Stimulated activated CD4-positive, alpha-beta T cell treated with anti-CD3 and anti-CD28 coated beads, Interleukin-1b, Interleukin-23, amount 100 ng/mL, for 48 hours (primary cell): ENCODE measurements at regions not wholly inside any gene's neighbourhood (a gene's known extent, or its start where the extent isn't known, plus 50 kb on each side); places are given as distances from the start of the nearest gene placed in this dataset.

Experiments used
- DNase-seq: peaks from one replicate; pipeline ENCODE4 v3.0.0-alpha.2; 2020

DNA sequence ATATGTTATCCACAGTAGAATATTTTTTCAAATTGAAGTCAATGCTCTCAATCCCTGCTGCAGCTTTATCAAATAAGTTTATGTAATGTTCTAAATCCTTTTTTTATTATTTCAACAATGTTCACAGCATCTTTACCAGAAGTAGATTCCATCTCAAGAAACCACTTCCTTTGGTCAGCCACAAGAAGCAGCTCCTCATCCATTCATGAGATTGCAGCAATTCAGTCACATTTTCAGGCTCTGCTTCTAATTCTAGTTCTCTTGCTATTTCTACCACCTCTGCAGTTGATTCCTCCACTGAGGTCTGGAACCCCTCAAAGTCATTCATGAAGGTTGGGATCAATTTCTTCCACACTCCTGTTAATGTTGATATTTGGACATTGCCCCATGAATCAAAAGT, 2301.3 kb upstream of the TENM3 start:
- DNase-seq: no peak

DNA sequence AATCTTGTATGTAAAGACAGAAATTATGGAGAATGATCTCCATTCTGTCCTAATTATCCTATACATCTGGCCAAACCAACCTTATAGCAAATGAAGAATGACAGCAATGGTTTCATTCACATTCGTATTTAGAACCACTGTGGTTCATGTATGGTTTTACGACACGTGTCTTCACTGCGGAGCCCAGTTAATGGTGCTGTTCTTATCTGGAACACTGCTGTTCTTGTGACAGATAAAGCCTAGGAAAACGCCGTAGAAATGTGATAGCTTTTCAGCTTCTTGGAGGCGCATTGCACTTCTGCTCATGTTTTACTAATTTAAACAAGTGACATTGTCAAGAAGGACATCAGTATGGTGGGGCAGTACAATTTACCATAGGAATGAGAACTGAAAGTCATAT, 2266.4 kb upstream of the TENM3 start:
- DNase-seq: no peak

DNA sequence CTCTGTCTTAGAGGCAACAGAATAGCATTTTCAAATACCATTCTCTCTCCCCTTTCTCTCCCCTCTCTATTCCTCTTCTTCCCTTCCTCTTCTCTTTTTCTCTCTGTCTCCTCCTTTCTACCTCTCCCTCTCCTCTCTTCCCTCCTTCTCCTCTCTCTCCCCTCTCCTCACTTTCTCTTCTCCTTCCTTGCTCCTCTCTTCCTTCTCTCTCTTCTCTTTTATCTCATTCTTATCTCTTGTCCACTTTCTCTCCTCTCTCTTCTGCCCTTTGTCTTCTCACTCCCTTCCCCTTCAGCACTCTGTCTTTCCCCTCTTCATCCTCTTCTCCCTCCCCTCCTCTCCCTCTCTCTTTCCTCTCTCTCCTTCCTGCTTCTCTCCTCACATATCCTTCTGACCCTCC, 2265.8 kb upstream of the TENM3 start:
- DNase-seq: no peak

DNA sequence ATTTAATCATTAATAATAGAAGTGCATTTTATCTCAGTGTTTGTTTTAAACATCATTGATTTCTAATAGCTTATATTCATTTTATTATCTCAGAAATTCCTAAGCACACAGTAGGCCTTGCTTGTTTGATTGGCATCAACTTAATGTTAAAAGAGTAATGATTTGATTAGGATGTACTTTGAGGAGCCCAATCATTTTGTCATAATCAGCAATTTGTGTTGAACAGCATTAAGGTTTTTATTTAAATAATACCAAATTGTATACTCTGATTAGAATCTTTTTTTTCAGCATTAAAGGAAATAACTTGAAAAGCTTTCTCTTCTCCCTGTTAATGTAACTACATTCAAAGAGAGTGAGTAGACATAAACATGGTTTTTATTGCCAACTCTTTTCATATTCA, 2262.0 kb upstream of the TENM3 start:
- DNase-seq: no peak

DNA sequence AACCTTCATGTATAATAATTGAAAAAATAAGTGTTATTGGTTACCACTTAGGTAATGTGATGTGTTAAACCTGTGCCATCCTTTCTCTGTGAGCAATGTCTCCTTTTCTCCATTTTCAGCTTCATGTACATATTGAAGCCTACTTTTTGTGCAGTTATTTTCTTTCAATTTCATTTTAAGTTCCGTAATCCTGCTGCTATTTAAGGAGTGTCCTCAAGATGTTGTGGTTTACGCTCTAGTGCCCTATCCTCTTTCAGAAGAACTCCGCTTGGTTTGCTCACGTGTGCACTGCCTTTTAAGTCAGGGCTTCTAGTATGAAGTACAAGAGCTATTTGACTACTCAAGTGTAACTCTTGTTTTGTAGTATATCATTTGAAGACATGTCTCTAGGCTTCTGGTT, 2253.2 kb upstream of the TENM3 start:
- DNase-seq: no peak

DNA sequence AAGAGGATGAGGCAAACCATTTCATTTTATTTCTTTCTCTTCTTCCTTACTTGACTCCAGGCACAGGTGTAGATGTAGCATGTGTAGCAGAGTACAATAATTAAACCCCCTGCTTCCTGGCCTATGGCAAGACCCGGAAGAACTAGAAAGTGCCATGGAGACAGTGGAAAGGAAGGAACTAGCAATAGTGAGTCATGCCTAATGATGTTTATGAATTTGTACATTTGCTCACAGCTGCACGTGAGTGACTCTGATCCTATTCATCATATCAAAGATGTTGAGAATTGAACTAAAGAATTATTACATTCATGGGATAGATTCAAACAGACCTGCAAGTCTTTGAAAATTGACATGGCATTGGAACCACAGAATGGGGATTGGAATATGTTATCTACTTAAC, 2233.9 kb upstream of the TENM3 start:
- no peak for DNase-seq

DNA sequence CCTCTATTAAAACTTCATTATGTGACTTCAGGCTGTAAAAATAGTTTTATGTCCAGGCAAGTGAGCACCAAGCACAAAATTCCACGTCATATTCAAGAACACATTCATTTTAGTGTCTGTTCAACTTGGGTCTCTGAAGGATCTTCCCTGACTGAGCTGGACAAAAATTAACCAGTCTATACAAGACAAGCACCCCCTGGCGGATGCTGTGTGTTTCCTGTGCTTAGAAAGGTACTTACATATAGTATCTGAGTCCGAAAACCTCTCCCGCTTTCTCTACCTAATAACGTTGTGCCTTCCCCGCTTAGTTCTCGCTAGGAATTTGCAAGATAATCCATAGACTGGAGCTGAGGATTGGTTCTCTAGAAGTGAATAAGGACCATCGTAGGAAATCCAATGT, 2214.5 kb upstream of the TENM3 start:
- no peak for DNase-seq

DNA sequence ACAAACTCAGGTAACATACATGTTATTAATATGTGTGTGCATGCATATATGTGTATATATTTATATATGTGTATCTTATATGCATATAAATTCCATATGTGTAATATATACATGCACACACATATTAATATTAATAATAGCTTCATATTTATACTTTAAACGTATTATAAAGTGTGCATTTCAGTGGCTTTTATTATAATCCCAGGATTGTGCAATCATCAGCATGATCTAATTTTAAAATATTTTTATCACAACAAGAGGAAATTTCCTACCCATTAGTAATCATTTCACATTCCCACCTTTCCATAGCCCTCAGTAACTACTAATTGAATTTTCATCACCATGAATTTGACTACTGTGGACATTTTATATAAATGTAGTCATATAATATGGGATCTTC, 2211.9 kb upstream of the TENM3 start:
- no peak for DNase-seq

DNA sequence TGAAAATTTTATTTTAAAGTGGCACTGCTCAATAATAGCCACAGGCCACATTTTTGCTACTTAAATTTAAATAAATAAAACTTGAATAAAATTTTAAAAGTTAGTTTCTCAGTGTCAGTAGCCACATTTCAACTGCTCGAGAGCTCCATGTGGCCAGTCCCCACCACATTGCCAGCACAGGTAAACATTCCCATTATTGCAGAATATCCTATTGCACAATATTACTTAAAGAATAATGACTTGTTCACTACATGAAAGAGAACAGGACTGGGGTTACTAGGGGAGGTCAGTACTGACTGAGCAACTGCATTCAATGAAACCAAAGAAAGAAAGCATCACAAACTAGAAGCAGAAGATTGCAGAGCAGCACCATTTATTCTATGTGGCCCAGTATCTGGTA, 2201.6 kb upstream of the TENM3 start:
- DNase-seq: no peak

DNA sequence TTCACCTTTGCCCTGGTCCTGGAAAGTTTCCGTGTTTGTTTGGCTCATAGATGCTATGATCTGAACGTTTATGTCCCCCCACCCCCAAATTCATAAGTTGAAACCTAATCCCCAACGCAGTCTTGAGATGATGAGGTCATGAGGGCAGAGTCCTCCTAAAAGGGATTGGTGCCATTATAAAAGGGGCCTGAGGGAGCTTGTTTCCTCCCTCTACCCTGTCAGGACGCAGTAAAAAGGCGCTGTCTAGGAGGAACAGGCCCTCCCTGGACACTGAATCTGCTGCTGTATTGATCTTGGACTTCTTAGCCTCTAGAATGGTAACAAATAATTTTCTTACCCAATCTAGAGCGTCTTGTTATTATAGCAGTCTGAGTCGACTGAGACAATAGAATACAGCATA, 2190.6 kb upstream of the TENM3 start:
- no peak for DNase-seq

DNA sequence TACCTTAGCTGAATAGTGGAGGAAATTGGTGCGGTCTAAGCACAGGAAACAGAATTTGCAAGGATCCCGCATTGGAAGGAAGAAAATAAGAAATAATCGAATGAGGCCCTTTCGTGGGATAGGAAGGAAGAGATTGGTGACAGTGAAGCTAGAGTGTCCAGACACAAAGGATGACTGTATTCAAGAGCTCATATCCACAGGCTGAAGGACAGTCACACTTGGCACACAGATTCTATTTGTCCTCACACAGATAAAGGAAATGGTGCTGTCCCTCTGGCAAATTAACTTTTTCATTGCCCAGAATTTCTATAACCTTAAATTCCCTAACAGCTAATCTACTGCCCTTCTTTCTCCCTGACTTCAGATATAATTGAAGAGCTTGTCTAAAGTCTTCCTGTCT, 2188.9 kb upstream of the TENM3 start:
- no peak for DNase-seq

DNA sequence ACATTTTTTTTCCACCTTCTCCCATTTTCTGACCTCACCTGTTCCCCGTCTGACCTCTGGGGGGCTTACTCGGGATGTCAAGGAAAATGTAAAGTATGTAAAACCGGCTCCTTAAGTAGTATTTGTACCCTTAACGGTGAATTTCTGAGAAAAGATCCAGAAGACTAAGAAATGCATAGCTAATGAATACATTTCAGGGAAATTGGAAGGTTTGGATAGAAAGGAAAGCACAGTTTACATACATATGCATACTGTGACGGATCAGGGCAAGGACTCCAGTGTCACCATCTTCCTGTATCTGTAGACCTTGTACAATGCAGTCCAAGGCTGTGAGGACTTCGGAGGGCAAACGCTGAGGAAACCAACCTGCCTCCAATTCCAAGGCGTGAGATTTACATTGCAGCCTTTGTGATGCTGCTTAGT, 2185.9 kb upstream of the TENM3 start:
- DNase-seq: no peak

DNA sequence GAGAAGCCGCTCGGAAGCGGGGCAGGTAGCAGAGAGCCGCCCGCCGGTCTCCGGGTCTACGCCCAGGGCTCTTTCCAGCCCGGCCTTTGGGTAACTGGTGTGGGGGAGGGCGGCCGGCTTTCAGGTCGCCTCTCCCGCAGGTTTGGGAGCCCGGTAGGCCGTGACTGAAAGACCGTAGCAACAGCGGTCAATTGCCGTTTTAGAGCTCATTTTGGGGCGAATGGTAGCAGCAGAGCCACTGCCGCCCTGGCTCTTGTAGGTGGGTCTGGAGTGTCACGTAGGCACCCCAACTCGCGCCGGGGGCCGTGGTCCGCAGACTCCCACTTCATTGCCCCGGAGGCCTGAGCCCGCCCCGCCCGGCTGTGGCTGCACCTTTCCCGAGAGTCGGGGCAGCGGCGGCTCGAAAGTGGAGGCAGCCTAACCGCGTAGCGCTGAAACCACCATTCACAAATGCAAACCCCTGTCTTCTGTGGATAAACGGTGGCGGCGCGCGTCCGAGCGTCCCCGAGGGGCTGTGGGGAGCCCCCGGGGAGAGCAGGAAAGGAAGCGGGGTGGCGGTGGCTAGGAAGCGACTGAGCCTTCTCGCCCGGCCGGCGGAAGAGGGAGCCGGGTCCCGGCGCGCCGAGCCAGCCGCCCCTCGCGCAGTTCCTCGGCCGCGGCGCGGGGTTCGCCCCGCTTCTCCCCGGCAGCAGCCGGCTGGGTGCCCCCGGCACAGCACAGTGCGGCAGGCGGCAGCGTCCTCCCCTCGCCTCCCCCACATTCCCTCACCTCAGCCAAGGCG, 2185.1 kb upstream of the TENM3 start:
- no peak for DNase-seq

DNA sequence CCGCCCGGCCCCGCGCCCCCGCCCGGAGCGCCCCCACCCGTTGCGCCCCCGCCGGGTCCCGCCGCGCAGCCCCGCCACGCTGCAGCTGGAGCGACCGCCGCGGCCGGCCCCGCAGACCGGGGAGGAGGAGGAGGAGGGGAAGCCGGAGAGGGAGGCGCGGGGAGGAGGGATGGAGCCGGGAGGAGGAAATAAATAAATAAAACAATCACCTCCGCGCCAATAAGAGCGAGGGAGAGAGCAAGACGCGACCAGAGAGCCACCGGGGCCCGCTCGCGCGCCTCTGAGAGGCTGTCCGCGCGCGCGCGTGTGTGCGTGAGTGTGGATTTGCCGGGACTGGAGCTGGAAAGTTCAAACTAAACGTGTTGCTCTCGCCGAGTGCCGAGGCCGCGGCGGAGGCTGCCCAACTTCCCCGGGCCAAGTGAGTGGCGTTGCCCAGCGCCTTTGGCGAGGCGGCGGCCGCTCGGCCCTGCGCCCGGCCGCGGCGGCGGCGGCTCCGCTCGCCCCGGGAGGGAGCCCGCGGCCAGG, 2184.4 kb upstream of the TENM3 start:
- DNase-seq: no peak

DNA sequence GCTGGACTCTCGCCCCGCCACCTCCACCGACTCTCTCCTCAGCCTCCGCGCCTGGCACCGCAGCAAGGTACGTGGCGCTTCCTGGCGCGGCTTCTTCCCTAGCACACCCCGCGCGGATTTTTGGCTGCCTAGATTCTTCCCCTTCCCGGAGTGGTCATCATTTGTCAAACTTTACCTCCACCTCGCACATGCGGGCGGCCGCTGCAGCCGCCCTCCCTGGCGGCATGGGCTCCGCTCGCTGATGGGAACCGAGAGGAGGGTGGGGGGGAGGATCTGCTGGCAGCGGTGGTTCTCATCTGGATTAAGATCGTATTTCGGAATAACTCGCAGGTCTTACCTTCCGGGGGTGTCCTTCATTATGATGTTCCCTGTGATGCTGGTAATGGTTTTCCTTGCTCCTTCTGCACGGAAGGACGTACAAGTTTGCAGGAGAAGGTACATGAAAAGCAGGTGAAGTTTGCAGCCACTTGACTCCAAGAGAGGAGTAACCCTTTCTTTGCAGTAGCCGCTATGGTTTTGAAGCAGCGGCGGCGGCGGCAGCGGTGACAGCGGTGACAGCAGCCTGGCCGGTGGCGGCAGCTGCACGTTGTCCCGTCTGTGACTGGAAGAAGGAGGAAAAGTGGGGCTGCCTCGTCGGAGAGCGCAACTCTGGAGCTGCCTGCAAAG, 2183.9 kb upstream of the TENM3 start:
- DNase-seq: no peak

DNA sequence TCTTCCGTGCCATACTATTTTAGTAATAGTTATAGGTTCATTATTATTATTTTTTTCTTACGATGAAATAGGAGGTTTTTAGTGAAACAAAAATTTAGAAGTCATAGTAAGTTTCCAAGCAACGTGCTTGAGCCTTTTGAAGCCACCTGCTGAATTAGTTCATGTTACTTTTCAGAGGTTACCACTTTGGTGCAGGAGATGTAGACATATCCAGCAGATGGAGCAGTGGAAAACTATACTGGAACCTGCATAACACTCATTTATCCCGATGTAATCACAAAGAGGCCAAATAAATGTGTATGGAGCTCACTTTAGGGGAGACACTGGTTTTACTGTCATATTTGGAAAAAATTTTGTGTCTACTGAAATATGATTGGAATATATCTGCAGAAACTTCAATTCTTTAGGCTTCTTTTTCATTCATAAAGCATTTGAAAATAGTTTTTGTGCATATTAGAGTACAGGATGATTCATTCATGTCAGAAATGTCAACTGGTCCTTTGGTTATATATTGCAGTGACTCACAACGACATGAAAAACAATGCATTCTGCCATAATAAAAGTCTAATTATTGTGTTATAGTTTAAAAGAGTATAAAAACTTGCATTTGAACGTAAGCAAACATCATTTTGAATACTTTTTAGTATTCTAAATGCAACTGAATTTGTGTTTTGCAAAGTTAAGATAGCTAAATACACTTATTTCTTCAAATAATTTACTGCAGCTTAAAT, 2182.9 kb upstream of the TENM3 start:
- DNase-seq: no peak

DNA sequence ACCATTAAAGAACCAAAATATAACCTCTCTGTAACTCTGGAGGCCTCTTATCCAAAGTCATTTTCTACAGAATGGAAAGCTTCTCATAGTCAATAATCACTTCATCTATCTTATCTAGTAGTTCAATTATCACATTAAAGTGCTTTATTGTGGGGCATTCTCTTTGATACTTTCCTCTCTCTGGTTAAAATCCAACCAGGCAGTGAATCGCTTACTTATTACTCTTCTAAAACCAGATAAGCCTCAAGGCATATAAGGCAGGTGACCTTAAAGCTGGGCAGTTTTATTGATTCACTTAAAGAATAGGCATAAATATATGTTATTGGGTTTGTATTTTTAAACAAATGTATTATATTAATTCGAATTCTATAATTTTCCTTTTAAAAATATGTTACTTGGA, 2162.1 kb upstream of the TENM3 start:
- no peak for DNase-seq

DNA sequence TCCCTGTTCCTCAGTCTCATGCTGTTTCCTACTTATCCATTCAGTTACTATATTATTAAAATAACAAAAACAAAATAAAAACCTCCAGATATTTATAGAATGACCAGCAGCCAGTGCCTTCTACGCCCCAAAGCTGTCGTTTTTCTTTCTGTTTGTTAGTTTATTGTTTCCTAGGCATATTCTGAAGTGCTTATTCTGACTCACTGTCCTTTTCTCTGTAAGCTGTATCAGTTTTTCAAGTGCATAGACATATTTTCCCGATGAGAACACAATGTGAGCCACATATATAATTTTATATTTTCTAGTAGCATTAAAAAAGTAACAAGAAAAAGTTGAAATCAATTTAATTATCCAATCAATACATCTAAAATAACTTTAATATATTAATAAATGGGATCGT, 2158.6 kb upstream of the TENM3 start:
- DNase-seq: no peak

DNA sequence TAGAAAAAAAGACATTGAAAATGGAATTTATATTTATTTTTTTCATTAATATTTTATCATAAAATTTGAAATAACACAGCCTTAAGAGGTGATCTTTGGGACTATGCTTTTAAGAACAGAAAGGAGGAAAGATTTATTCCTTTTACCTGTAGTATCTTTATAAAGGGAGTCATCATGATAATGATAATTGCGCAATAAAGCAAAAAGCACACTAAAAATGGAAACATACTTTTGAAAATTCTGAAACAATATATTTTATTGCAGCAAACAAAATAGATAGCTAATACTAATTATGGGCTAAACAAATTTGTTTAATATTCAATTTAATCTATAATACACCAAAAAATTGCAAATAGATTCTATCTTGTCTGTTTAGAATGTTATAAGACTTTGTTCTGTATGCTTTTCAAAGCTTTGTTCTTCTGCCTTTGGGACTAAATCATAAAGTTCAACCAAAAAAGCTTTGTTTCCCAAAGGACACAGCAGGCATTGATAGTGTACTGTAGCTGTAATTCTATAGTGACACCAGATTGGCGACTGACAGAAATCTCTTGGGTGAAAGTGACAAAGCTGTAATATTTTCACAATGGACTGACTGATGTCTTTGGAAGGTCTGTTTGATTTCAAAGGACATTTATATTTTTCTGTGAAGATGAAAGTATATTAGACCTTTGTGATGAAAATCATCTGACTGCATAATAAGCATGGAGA, 2156.6 kb upstream of the TENM3 start:
- DNase-seq: no peak

DNA sequence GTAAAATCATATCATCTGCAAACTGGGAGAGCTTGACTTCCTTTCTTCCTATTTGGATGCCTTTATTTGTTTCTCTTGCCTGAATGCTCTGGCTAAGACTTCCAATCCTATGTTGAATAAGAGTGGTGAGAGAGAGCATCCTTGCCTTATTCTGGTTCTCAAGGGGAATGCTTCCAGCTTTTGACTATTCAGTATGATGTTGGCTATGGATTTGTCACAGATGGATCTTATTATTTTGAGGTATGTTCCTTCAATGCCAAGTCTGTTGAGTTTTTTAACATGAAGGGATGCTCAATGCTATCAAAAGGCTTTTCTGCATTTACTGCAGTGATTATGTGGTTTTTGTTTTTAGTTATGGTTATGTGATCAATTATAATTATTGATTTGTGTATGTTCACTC, 2144.6 kb upstream of the TENM3 start:
- no peak for DNase-seq

DNA sequence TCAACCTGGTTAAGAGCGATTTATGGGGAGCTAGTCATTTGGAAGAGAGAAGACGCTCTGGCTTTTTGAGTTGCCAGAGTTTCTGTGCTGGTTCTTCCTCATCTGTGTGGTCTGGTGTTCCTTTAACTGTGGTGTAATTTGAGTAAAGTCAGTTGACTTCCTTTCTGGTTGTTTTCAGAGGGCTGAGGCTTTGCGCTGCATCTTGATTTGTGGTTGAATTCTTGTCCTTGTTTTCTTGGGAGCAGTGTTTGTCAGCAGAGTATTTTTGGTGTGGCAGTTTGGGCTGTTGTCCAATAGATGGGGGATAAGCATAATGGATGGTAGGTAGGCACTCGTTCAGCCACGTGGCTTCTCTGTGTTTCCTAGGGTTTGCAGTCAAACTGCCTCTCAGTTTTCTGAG, 2143.2 kb upstream of the TENM3 start:
- no peak for DNase-seq

DNA sequence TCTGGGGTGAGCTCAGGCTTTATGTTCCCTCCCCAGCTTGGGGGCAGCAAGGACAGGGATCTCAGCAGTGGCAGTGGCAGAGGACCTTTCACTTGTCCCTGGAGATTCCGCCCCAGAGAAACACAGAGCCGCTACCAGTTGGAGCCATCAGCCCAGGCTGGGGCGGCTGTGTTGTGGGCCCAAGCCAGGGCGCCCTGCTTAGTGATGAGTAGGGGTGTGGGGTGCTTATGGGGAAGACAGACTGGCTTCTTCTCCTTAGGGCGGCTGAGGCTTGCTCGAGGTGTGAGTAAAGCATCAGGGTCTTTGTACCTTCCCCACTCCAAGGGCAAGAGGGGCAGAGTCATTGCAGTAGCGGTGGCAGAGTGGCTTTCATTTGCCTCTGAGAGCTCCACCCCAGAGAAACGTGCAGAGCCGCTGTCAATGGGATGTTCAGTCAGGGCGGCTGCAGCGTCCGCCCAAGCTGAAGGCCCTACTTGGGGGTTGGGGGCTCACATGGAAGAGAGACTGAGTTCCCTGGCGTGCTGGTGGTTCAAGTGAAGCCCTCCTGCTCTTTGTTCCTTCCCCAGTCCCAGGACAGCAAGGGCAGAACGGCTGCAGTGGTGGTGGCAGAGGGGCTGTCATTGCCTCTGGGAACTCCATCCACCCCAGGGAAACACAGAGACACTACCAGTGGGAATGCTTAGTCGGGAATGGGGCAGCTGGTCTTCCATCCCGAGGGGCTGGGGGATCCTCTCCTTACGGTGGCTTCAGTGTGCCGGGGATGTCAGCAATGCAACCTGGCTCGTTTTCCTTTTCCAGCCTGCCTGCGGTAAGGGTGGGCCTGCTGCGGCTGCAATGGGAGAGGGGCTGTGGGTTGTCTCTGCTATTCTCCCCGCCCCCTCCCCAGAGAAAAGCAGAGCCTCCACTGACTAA, 2142.5 kb upstream of the TENM3 start:
- no peak for DNase-seq
